ENCODE measurements at regions not wholly inside any gene's neighbourhood (a gene's known extent, or its start where the extent isn't known, plus 50 kb on each side); places are given as distances from the start of the nearest gene placed in this dataset.

DNA sequence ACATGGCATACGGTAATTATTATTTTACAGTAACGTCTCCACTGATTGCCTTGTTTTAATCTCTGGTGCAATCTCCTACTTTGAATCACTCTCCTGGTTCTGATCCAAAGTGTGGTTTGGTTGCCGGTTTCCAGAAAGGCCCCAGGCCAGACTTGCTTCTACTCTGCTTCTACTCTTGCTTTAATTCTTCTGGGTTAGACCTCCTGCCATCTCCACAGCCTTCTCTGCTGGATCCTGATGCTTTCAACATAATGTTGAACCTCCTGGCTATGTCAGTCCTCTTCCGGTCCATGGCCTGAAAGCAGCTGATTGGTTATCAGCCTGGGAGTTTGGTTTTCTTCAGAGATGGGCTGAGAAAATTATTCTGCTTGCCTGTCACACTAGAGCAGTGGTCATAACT, 266.5 kb upstream of the RIMS1 start:
- Histone ChIP-seq H3K36me3 (replicated peaks) (no peaks in the 10 kb centered on the region), H3K27ac (no peak overlapping the region), H3K27me3 (replicated peaks) (no peaks in the 10 kb centered on the region), H3K4me3 (ENCODE audit: low read depth, low read length) (no peak overlapping the region)
- in situ Hi-C loops (cut with HindIII; ENCODE audit: low pct_ligation_motif_present, low sequenced_read_pairs), result no loop called here
- DNase-seq, result no peak
- no peak for TF ChIP-seq CTCF (IDR thresholded peaks at IDR 0.05; ENCODE audit: low read depth, low read length, missing control alignments)

DNA sequence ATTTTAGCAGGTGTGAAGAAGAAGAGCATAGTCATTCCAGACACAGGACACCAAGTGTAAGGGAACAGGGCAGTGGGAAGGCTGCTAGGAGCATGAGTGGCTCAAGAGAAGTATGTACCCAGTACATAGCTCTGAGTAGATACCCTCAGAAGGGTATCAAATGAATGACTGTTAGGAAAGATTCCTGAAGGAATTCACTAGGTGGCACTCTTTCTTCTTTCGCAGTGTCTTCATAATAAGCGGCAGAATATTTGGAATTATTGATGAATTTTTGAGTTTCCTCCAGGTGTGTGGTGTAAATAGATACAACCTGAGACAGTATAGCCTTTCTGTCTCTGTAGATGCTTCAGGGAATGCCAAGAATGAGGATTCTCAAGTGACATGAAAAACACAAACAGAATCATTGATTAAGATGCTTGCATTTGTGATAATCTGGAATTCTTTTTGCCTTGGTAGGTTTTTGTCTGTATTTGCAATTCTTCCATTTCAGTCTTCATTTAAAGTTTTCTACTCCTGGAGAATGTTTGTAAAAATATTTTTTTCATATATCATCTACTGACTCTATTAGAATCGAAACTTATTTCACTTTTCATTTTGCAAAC, 264.3 kb upstream of the RIMS1 start:
- no peak overlapping the region for H3K27ac ChIP-seq
- no peaks in the 10 kb centered on the region for H3K27me3 ChIP-seq (replicated peaks)
- no peak for DNase-seq
- no peak overlapping the region for H3K4me3 ChIP-seq (ENCODE audit: low read depth, low read length)
- in situ Hi-C loops (cut with HindIII; ENCODE audit: low pct_ligation_motif_present, low sequenced_read_pairs), result no loop called here
- TF ChIP-seq CTCF (IDR thresholded peaks at IDR 0.05; ENCODE audit: low read depth, low read length, missing control alignments), result peak; percentile 56
- H3K36me3 ChIP-seq (replicated peaks), result no peaks in the 10 kb centered on the region

DNA sequence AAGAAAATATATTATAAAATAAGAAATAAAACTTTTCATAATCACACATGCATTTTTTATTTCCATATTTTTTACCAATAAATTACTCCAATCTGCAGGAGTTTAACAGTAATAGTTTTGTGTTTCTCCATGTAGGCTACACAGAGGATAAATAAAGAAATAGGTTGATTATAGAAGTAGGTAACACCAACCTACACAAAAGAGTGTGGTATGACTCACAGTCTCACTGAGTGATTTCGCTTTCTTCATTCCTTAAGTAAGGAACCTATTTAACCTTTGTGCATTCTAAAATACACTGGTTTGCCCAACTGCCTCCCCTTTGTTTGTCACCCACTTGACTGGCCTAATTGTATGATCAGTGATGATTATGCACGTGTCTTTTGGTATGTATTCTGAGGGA, 244.2 kb upstream of the RIMS1 start:
- Histone ChIP-seq H3K4me3 (ENCODE audit: low read depth, low read length) (no peak overlapping the region), H3K27me3 (replicated peaks) (no peaks in the 10 kb centered on the region), H3K27ac (no peak overlapping the region), H3K36me3 (replicated peaks) (no peaks in the 10 kb centered on the region)
- no peak for DNase-seq
- TF ChIP-seq CTCF (IDR thresholded peaks at IDR 0.05; ENCODE audit: low read depth, low read length, missing control alignments), result no peak
- in situ Hi-C loops (cut with HindIII; ENCODE audit: low pct_ligation_motif_present, low sequenced_read_pairs), result no loop called here

DNA sequence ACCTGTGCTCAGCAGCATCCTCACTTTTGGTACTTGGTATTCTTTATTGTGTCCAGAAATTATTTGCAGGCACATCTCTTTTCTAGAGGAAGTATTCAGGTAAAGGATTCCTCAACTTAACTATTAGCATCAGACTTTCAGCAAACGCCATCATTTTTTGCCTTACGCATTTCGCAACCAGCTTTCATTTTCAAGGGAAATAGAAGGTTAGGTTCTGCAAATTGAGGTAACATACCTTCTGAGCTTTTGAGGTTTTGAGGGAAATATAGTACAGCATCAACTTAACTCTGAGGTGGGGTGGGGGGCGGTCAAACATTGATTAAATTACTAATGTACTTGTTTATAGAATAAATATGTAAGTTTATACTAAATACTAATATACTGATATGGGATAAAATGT, 243.6 kb upstream of the RIMS1 start:
- no peak for TF ChIP-seq CTCF (IDR thresholded peaks at IDR 0.05; ENCODE audit: low read depth, low read length, missing control alignments)

DNA sequence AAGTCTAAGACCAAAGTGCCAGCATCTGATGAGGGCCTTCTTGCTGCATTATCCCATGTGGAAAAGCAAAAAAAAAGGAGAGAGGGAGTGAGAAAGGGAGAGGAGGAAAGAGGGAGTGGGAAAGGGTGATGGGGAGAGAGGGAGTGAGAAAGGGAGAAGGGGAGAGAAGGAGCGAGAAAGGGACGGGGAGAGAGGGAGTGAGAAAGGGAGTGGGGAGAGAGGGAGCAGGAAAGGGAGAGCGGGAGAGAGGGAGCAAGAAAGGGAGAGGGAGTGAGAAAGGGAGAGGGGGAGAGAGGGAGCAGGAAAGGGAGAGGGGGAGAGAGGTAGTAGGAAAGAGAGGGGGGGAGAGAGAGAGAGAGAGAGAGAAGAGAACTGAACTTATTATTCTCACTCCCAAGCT, 241.1 kb upstream of the RIMS1 start:
- Histone ChIP-seq H3K27me3 (replicated peaks) (no peaks in the 10 kb centered on the region), H3K4me3 (ENCODE audit: low read depth, low read length) (no peak overlapping the region), H3K36me3 (replicated peaks) (no peaks in the 10 kb centered on the region), H3K27ac (no peak overlapping the region)
- DNase-seq, result no peak
- in situ Hi-C loops (cut with HindIII; ENCODE audit: low pct_ligation_motif_present, low sequenced_read_pairs), result no loop called here
- no peak for TF ChIP-seq CTCF (IDR thresholded peaks at IDR 0.05; ENCODE audit: low read depth, low read length, missing control alignments)

More for the DNA sequence above, 243.6 kb upstream of the RIMS1 start:
- H3K27ac ChIP-seq, result no peak overlapping the region
- DNase-seq, result no peak
- no peaks in the 10 kb centered on the region for H3K36me3 ChIP-seq (replicated peaks)
- no peaks in the 10 kb centered on the region for H3K27me3 ChIP-seq (replicated peaks)
- H3K4me3 ChIP-seq (ENCODE audit: low read depth, low read length), result no peak overlapping the region
- in situ Hi-C loops (cut with HindIII; ENCODE audit: low pct_ligation_motif_present, low sequenced_read_pairs), result no loop called here

GRCh38 chr6:71649915-71650314, 236.4 kb upstream of the RIMS1 start:
- H3K27ac ChIP-seq, result no peak overlapping the region
- H3K36me3 ChIP-seq (replicated peaks), result no peaks in the 10 kb centered on the region
- no peak for TF ChIP-seq CTCF (IDR thresholded peaks at IDR 0.05; ENCODE audit: low read depth, low read length, missing control alignments)
- in situ Hi-C loops (cut with HindIII; ENCODE audit: low pct_ligation_motif_present, low sequenced_read_pairs), result no loop called here
- H3K4me3 ChIP-seq (ENCODE audit: low read depth, low read length), result no peak overlapping the region
- H3K27me3 ChIP-seq (replicated peaks), result no peaks in the 10 kb centered on the region
- DNase-seq, result no peak

Data from brain microvascular endothelial cell (primary cell).